UCSD-AML1 (cell line): ENCODE measurements at regions not wholly inside any gene's neighbourhood (a gene's known extent, or its start where the extent isn't known, plus 50 kb on each side); places are given as distances from the start of the nearest gene placed in this dataset.

ENCODE experiments used
- DNase-seq: peaks from one replicate; lab custom pipeline; 2025; ENCODE audit not compliant: unreplicated experiment; lab: John Stamatoyannopoulos, UW

DNA sequence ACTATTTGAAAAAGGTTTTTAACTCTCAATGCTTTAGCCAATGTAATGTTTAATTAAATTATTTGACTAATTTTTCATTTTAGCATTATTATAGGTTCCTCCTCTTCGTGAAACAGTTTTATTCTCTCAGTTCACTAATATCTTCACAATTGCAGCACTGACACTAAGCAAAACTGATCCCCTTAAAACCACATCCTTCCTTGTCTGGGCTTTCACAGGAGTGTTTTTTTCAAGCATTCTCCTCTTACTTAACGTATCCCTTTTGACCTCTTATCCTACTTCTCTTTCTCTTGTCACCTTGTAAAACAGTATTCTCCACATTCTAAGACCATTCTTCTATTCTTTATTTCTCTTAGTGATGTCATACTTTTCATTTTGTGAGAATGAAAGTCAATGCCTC, 112.8 kb downstream of the DSC3 start:
- DNase-seq, result no peak

- no peak for DNase-seq
These were observed 113.5 kb downstream of the DSC3 start for GRCh38 chr18:30929065-30929464.

- DNase-seq, result no peak
These were observed 114.9 kb downstream of the DSC3 start for GRCh38 chr18:30927517-30928075.

DNA sequence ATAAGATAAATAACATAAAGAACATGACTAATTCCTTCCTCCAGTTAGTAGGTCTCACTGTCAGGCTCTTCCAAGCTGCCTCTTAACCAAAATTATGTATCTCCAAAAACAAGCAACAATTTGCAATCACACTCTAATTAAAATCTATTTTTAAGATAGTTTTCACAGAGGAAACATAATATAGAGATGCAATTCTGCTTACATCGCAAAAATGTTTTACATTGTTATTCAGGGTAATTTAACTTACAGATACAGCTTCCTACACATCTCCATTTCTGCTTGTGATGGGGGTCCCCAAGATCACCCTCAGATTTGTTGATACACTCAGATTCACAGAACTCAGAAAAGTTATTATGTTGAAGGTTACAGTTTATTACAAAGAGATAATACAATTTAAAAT, 115.5 kb downstream of the DSC3 start:
- DNase-seq, result no peak

DNA sequence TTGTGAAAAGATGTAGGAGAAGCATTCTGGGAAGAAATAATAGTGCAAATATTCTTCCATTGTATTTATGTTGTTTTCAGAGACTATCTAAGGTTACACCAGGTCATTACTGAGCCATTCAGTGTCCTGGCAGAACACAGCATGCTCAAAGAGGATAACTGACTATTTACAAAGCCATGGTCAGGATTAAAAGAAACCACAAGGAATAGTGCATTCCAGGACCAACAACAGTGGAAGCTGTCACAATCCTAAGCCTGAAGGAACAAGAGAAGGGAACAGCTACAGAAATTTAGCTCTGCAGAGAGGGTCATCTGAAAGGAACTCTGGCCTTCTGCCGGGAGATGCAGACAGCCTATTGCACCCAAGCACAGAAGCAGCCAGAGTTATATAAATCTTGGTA, 116.7 kb downstream of the DSC3 start:
- no peak for DNase-seq

GRCh38 chr18:30920757-30921156, 121.8 kb downstream of the DSC3 start:
- no peak for DNase-seq

DNA sequence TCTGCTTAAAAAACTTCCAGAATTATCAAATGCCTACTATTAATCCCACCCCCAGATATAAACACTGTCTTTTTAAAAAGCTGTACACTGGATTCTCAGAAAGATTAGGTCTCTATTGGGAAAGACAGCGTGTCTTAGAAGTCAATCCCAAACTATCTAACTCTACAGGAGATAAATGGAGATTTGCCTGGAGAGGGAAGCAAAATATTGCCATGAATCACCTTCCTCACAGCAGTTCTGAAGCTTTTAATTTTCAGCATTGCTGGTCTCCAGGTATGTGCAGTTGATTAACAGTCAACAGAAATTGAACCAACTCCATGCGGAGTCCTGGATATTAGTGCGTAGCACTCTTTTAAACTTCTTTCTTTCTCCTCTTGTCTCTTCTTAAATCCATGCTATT, 122.2 kb downstream of the DSC3 start:
- no peak for DNase-seq

GRCh38 chr18:30917651-30918050, 124.9 kb downstream of the DSC3 start:
- DNase-seq, result no peak

DNA sequence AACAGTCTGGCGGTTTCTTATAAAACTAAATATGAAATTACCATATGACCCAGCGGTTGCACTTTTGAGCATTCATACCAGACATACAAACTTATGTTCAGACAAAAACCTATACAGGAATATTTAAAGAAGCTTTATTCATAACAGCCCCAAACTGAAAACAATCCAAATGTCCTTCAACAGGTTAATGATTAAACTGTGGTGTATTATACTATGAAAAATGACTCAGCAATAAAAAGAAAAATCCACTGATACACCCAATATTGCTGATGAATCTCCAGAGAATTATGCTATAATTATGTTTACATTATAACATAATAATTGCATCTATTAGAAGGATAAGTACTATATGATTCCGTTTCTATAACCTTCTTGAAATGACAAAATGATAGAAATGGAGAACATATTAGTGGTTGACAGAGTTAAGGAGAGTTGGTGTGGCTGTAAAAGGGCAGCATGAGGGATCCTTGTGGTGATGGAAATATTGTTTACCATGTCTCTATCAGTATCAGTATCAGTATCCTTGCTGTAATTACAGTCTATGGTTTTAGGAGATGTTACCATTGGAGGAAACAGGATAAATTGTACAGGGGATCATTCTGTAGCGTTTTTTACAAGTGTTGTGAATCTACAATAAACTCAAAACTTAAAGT, 127.1 kb downstream of the DSC3 start:
- DNase-seq, result no peak

GRCh38 chr18:30908381-30908780, 134.2 kb downstream of the DSC3 start:
- no peak for DNase-seq

DNA sequence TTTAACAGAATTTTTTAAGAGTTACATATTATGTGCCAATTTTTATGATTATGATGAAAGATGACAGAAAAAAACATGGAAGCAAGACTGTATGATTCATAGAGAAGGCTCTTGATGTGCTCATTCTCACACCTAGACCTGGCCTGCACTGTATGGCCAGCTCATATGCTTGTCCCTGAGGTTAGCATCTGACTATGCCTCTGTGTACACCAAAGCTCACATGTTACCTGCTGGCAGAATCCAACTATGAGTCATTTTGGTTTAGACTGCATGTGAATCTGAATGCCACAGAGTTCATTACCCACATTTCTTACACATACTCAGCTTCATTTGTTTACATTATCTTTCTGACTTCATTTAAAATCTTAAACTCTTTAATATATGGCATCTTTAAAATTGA, 139.0 kb downstream of the DSC3 start:
- no peak for DNase-seq

DNA sequence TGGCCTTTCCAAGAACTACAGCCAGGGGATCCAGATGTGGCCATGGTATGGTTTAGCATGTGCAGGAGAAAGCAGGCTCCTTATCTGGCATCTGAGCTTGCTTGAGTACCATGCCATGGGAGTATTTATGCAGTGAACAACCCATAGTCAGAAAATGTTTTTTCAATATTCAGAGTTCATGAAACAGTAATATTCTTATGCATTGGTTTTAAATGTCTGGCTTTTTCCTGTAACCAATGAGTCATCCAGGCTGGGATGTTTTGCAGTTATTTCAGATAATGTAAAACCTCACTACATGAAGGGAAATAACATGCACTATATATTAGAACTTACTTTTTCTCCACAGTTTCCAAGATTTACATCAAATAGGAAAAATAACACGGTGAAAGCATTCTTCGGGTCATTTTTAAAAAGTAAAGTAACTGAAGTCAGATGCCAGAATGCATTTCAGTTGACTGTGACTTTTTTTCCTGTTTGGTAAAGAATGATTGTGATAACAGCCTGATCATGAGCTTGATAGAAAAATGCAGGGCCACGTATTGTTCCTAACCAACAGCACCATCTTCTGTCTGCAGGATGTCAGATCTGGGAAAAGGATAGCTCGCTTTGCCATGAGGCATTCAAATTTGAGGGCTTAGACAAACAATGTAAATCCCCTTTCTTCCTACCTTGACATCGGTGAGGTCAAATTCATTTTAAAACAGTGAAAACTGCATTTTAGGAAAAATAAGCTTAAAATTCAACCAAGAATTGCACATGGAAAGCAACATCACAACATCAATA, 152.8 kb downstream of the DSC3 start:
- DNase-seq, result no peak

DNA sequence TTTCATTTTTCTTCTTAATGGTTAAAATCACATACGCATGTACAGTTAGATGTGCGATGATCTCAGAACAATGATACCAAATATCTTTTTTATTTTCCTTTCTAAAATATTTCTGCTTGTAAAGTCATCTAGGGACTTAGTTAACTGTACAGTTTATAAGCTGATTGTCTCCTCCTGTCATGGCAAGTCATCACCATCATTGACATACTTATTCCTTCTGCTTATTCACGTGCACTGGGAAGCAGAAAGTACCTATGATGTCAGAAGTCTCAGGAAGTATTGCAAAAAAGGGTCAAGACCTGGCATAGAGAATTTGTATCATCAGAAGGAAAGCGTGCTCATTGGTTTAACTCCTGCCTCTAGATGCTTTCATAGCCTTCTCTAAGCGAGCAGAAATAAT, 154.2 kb downstream of the DSC3 start:
- DNase-seq, result no peak

GRCh38 chr18:30886998-30887397, 155.5 kb downstream of the DSC3 start:
- DNase-seq, result no peak

DNA sequence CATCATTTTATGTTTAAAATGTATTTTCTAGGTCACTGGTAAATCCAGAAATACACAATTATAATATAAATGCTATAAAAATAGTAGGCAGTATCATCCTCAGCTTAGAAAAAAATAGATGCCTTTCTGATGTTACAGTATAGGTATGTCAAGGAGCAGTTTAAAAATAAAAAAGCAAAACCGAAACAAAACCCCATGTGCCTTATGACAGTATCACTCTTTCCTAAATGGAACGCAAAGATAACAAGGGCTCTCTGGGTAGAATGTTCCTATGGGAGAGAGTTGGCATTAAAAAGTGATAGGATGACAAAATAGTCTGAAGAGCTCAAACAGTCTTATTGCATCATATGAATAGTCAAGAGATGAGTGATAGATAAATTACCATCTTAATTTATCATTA, 172.1 kb downstream of the DSC3 start:
- DNase-seq, result no peak

DNA sequence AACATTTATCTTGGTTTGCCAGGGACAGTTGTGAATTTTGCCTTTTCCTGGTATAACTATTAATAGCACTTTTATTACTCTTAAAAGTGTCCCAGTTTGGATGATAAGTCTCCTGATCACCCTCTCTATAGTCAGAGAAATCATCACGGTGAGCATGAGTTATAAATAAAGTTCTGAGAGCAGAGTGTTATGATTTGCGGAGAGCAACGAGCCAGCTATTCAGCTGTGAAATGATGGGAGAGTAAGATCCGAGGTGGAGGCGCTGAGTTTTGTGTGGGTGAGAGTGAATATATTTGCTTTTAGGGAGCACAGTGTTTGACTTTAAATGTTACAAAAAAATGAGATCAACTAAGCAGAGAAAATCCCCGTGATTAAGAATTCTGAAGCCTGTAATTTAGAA, 179.6 kb downstream of the DSC3 start:
- no peak for DNase-seq

- DNase-seq, result no peak
These were observed 181.8 kb downstream of the DSC3 start for GRCh38 chr18:30860741-30861140.

GRCh38 chr18:30859036-30859435, 183.5 kb downstream of the DSC3 start:
- DNase-seq, result no peak

- no peak for DNase-seq
These were observed 184.0 kb downstream of the DSC3 start for GRCh38 chr18:30858560-30858959.

GRCh38 chr18:30855762-30856161, 186.8 kb downstream of the DSC3 start:
- no peak for DNase-seq

GRCh38 chr18:30852980-30853379, 189.6 kb downstream of the DSC3 start:
- no peak for DNase-seq

DNA sequence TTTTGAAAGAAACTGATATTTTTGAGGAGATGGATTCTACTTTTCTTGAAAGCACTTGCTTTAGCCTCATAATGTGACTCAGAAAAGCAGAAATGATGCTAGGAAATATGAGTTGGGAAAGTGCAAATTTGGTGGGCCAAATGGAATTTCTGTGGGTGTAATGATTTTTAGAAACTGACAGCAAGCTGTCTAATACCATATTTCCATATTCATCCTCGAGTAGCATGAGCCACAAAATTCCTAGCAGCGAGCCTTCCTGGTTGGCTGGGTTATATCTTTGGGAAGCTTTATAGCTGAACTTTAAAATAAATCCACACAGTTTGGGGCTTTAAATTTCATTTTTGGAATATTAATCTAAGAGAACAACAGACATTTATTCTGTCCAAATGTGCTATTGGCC, 190.0 kb downstream of the DSC3 start:
- no peak for DNase-seq
